ENCODE measurements at regions not wholly inside any gene's neighbourhood (a gene's known extent, or its start where the extent isn't known, plus 50 kb on each side); places are given as distances from the start of the nearest gene placed in this dataset.

DNA sequence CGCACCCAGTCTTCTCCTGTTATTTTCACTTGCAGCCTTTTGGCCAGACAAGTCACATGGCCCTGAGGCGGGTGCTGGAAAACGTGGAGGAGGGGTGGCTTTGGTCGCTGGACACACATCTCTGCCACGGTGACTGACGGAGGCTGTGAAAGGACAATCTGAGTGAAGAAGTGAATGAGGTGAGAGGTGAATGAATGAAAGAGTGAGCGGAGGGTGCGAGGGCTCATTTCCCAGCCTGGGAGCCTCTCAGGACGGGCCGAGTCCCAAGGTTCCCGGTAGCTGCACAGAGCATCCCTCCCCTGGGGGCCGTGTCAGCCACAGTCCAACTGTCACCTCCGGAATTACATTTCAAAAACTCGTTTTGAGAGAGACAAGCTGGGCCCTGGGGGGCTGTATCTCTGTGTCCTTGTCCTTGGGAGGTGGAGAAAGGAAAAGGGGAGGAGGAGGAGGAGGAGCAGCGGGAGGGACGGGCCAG, 89.6 kb downstream of the UBIAD1 start (continued):
- TF ChIP-seq, protein P1, sequence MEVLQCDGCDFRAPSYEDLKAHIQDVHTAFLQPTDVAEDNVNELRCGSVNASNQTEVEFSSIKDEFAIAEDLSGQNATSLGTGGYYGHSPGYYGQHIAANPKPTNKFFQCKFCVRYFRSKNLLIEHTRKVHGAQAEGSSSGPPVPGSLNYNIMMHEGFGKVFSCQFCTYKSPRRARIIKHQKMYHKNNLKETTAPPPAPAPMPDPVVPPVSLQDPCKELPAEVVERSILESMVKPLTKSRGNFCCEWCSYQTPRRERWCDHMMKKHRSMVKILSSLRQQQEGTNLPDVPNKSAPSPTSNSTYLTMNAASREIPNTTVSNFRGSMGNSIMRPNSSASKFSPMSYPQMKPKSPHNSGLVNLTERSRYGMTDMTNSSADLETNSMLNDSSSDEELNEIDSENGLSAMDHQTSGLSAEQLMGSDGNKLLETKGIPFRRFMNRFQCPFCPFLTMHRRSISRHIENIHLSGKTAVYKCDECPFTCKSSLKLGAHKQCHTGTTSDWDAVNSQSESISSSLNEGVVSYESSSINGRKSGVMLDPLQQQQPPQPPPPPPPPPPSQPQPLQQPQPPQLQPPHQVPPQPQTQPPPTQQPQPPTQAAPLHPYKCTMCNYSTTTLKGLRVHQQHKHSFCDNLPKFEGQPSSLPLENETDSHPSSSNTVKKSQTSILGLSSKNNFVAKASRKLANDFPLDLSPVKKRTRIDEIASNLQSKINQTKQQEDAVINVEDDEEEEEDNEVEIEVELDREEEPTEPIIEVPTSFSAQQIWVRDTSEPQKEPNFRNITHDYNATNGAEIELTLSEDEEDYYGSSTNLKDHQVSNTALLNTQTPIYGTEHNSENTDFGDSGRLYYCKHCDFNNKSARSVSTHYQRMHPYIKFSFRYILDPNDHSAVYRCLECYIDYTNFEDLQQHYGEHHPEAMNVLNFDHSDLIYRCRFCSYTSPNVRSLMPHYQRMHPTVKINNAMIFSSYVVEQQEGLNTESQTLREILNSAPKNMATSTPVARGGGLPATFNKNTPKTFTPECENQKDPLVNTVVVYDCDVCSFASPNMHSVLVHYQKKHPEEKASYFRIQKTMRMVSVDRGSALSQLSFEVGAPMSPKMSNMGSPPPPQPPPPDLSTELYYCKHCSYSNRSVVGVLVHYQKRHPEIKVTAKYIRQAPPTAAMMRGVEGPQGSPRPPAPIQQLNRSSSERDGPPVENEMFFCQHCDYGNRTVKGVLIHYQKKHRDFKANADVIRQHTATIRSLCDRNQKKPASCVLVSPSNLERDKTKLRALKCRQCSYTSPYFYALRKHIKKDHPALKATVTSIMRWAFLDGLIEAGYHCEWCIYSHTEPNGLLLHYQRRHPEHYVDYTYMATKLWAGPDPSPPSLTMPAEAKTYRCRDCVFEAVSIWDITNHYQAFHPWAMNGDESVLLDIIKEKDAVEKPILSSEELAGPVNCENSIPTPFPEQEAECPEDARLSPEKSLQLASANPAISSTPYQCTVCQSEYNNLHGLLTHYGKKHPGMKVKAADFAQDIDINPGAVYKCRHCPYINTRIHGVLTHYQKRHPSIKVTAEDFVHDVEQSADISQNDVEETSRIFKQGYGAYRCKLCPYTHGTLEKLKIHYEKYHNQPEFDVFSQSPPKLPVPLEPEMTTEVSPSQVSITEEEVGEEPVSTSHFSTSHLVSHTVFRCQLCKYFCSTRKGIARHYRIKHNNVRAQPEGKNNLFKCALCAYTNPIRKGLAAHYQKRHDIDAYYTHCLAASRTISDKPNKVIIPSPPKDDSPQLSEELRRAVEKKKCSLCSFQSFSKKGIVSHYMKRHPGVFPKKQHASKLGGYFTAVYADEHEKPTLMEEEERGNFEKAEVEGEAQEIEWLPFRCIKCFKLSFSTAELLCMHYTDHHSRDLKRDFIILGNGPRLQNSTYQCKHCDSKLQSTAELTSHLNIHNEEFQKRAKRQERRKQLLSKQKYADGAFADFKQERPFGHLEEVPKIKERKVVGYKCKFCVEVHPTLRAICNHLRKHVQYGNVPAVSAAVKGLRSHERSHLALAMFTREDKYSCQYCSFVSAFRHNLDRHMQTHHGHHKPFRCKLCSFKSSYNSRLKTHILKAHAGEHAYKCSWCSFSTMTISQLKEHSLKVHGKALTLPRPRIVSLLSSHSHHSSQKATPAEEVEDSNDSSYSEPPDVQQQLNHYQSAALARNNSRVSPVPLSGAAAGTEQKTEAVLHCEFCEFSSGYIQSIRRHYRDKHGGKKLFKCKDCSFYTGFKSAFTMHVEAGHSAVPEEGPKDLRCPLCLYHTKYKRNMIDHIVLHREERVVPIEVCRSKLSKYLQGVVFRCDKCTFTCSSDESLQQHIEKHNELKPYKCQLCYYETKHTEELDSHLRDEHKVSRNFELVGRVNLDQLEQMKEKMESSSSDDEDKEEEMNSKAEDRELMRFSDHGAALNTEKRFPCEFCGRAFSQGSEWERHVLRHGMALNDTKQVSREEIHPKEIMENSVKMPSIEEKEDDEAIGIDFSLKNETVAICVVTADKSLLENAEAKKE (CRISPR knock-in tag; IDR thresholded peaks at IDR 0.05), result no peak

DNA sequence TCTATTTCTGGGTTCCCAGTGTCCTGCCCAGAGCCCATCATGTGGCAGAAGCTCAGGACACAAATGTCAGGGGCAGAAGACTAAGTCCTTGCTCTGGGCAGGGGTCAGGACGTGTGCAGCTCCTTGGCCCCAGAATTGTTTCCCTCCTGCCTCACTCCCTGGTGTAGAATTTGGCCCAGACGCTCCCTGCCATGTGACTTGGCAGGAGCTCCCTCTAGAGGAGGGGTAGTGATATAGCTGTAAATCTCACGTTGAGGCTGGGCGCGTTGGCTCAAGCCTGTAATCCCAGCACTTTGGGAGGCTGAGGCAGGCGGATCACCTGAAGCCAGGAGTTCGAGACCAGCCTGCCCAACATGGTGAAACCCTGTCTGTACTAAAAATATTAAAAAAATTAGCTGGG, 91.2 kb downstream of the UBIAD1 start:
- H3K79me2 ChIP-seq (replicated peaks; ENCODE audit: insufficient read depth), result no peaks in the 10 kb centered on the region
- no peak overlapping the region for H3K4me3 ChIP-seq
- peaks cover 18% of the 10 kb centered on the region for H3K4me1 ChIP-seq (ENCODE audit: insufficient read depth)
- TF ChIP-seq EZH2phosphoT487 (IDR thresholded peaks at IDR 0.05; ENCODE audit: unreplicated experiment) (no peak), ZNF114 (CRISPR knock-in tag; IDR thresholded peaks at IDR 0.05) (no peak), JUNB (IDR thresholded peaks at IDR 0.05; ENCODE audit: unreplicated experiment) (no peak), EZH2 (IDR thresholded peaks at IDR 0.05; ENCODE audit: low read depth, unreplicated experiment) (no peak), POLR2AphosphoS5 (IDR thresholded peaks at IDR 0.05; ENCODE audit: low read depth) (no peak), NANOG (IDR thresholded peaks at IDR 0.05; ENCODE audit: borderline replicate concordance) (no peak)
- TF ChIP-seq, protein P2, sequence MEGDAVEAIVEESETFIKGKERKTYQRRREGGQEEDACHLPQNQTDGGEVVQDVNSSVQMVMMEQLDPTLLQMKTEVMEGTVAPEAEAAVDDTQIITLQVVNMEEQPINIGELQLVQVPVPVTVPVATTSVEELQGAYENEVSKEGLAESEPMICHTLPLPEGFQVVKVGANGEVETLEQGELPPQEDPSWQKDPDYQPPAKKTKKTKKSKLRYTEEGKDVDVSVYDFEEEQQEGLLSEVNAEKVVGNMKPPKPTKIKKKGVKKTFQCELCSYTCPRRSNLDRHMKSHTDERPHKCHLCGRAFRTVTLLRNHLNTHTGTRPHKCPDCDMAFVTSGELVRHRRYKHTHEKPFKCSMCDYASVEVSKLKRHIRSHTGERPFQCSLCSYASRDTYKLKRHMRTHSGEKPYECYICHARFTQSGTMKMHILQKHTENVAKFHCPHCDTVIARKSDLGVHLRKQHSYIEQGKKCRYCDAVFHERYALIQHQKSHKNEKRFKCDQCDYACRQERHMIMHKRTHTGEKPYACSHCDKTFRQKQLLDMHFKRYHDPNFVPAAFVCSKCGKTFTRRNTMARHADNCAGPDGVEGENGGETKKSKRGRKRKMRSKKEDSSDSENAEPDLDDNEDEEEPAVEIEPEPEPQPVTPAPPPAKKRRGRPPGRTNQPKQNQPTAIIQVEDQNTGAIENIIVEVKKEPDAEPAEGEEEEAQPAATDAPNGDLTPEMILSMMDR (conservative IDR thresholded peaks at IDR 0.05; ENCODE audit: low read depth in 2 of 2), result peak; percentile 74 to 92
- Mint-ChIP-seq H3K4me1 (peaks cover 23% of the 10 kb centered on the region), H3K9me3 (peaks cover 2% of the 10 kb centered on the region; the same call in 1 of the 3 replicates), H3K4me3 (no peak overlapping the region), H3K27ac (no peak overlapping the region), H3K27me3 (ENCODE audit: insufficient read depth, low read depth, poor library complexity) (peaks cover 8% of the 10 kb centered on the region), H3K36me3 (ENCODE audit: low read depth) (no peaks in the 10 kb centered on the region)
- DNase-seq (ENCODE audit: low spot score), result peak; percentile 57
- no peak overlapping the region for H3K4me2 ChIP-seq
- no peaks in the 10 kb centered on the region for H3K27me3 ChIP-seq (ENCODE audit: insufficient read depth)
- H3F3A ChIP-seq (replicated peaks; ENCODE audit: low read depth), result peaks cover 4% of the 10 kb centered on the region; the same call in 1 of the 2 replicates
- no peaks in the 10 kb centered on the region for H4K20me1 ChIP-seq (replicated peaks; ENCODE audit: insufficient read depth)
- H2AFZ ChIP-seq, result no peak overlapping the region
- H3K36me3 ChIP-seq (ENCODE audit: insufficient read depth), result no peaks in the 10 kb centered on the region
- ATAC-seq, result peak; percentile 52
- no peaks in the 10 kb centered on the region for H3K9me2 ChIP-seq (ENCODE audit: insufficient read depth)
- no peak overlapping the region for H3K27ac ChIP-seq (ENCODE audit: low read depth)

Measured in GM23338 (cell line).